Loucy (cell line): ENCODE measurements at regions not wholly inside any gene's neighbourhood (a gene's known extent, or its start where the extent isn't known, plus 50 kb on each side); places are given as distances from the start of the nearest gene placed in this dataset.

Source experiments
- H2AFZ ChIP-seq: fragments of 200-600 bp; sonication (generic); 2 replicates; pipeline ENCODE4 v1.6.0; 2016; ENCODE audit warnings: antibody characterized with exemption, mild to moderate bottlenecking, low read length, moderate library complexity
- H3F3A ChIP-seq: fragments of 200-600 bp; 2 replicates; pipeline ENCODE4 v1.6.0; 2016; ENCODE audit warnings: antibody characterized with exemption, low read depth, mild to moderate bottlenecking
- H3K27me3 ChIP-seq: fragments of 200-600 bp; sonication (generic); 2 replicates; pipeline ENCODE4 v1.6.1; 2014; ENCODE audit warnings: low read length, mild to moderate bottlenecking; ENCODE audit not compliant: insufficient read depth, poor library complexity, severe bottlenecking
- H3K36me3 ChIP-seq: fragments of 200-600 bp; sonication (generic); 2 replicates; pipeline ENCODE4 v1.6.1; 2016; ENCODE audit warnings: low read length; ENCODE audit not compliant: insufficient read depth
- H3K4me1 ChIP-seq: fragments of 200-600 bp; sonication (generic); 2 replicates; pipeline ENCODE4 v1.5.1; 2014; ENCODE audit warnings: low read length, mild to moderate bottlenecking; ENCODE audit not compliant: insufficient read depth, poor library complexity, severe bottlenecking
- H3K4me2 ChIP-seq: fragments of 200-600 bp; sonication (generic); 2 replicates; pipeline ENCODE4 v1.6.0; 2014; ENCODE audit warnings: antibody characterized with exemption, low read length, low read depth, mild to moderate bottlenecking; ENCODE audit not compliant: poor library complexity, severe bottlenecking
- H3K4me3 ChIP-seq: fragments of 200-600 bp; sonication (generic); 2 replicates; pipeline ENCODE4 v1.5.1; 2014; ENCODE audit warnings: low read length, mild to moderate bottlenecking, mixed read lengths; ENCODE audit not compliant: poor library complexity, severe bottlenecking
- H3K79me2 ChIP-seq: fragments of 200-600 bp; sonication (generic); 2 replicates; pipeline ENCODE4 v1.6.1; 2014; ENCODE audit warnings: low read length; ENCODE audit not compliant: insufficient read depth
- H3K9ac ChIP-seq: fragments of 200-600 bp; sonication (generic); 2 replicates; pipeline ENCODE4 v1.6.0; 2014; ENCODE audit warnings: mild to moderate bottlenecking, low read depth, low read length, moderate library complexity; ENCODE audit not compliant: poor library complexity, severe bottlenecking
- H3K9me2 ChIP-seq: fragments of 200-600 bp; sonication (generic); replicated peaks from 2 replicates; pipeline ENCODE4 v1.6.1; 2016; ENCODE audit warnings: low read depth, low read length, mixed read lengths
- H3K9me3 ChIP-seq: fragments of 200-600 bp; sonication (generic); 2 replicates; pipeline ENCODE4 v1.6.1; 2014; ENCODE audit warnings: mild to moderate bottlenecking, antibody characterized with exemption, low read length, low read depth; ENCODE audit not compliant: insufficient read depth
- H4K20me1 ChIP-seq: fragments of 200-600 bp; sonication (generic); 2 replicates; pipeline ENCODE4 v1.6.0; 2014; ENCODE audit warnings: antibody characterized with exemption, low read length, mild to moderate bottlenecking; ENCODE audit not compliant: insufficient read depth, poor library complexity, severe bottlenecking
- EZH2phosphoT487 ChIP-seq: fragments of 200-600 bp; IDR thresholded peaks from 2 replicates; pipeline ENCODE4 v1.6.1; 2018; ENCODE audit warnings: antibody characterized with exemption, mild to moderate bottlenecking, moderate library complexity, borderline replicate concordance
- TF ChIP-seq, protein P1 (sequence below): fragments of 200-600 bp; sonication (generic); conservative IDR thresholded peaks from 2 replicates; pipeline ENCODE4 v1.5.1; 2014; ENCODE audit warnings: mild to moderate bottlenecking, antibody characterized with exemption, low read length

DNA sequence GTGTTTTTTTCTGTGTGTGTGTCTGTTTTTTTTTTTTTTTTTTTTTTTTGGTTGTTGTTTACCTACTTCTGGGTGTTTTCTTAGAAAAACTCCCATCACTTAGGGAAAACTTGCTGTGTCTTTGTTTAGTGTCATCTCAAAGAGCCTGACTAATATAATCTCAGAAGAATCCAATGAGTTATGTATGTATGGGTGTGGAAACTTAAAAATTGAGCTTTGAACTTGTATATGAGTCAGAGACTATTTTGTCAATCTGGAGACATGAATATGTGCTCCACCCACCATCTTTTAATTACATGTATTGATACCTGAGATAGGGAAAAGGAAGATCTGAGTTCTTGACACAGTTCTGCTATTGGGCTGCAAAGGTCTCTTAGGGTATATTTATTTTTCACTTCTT is 140.7 kb upstream of the SPRY2 start:
- H3K9me3 ChIP-seq: no peaks in the 10 kb centered on the region
- no peaks in the 10 kb centered on the region for H3K79me2 ChIP-seq
- no peaks in the 10 kb centered on the region for H3K4me1 ChIP-seq
- H3K36me3 ChIP-seq: no peaks in the 10 kb centered on the region
- no peak overlapping the region for H2AFZ ChIP-seq
- no peak overlapping the region for H3K4me3 ChIP-seq
- H3F3A ChIP-seq: no peaks in the 10 kb centered on the region
- TF ChIP-seq, protein P1, sequence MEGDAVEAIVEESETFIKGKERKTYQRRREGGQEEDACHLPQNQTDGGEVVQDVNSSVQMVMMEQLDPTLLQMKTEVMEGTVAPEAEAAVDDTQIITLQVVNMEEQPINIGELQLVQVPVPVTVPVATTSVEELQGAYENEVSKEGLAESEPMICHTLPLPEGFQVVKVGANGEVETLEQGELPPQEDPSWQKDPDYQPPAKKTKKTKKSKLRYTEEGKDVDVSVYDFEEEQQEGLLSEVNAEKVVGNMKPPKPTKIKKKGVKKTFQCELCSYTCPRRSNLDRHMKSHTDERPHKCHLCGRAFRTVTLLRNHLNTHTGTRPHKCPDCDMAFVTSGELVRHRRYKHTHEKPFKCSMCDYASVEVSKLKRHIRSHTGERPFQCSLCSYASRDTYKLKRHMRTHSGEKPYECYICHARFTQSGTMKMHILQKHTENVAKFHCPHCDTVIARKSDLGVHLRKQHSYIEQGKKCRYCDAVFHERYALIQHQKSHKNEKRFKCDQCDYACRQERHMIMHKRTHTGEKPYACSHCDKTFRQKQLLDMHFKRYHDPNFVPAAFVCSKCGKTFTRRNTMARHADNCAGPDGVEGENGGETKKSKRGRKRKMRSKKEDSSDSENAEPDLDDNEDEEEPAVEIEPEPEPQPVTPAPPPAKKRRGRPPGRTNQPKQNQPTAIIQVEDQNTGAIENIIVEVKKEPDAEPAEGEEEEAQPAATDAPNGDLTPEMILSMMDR: no peak
- TF ChIP-seq EZH2phosphoT487: no peak
- H3K4me2 ChIP-seq: no peak overlapping the region
- H3K9ac ChIP-seq: no peak overlapping the region
- no peaks in the 10 kb centered on the region for H3K9me2 ChIP-seq
- H4K20me1 ChIP-seq: no peaks in the 10 kb centered on the region
- H3K27me3 ChIP-seq: no peaks in the 10 kb centered on the region

DNA sequence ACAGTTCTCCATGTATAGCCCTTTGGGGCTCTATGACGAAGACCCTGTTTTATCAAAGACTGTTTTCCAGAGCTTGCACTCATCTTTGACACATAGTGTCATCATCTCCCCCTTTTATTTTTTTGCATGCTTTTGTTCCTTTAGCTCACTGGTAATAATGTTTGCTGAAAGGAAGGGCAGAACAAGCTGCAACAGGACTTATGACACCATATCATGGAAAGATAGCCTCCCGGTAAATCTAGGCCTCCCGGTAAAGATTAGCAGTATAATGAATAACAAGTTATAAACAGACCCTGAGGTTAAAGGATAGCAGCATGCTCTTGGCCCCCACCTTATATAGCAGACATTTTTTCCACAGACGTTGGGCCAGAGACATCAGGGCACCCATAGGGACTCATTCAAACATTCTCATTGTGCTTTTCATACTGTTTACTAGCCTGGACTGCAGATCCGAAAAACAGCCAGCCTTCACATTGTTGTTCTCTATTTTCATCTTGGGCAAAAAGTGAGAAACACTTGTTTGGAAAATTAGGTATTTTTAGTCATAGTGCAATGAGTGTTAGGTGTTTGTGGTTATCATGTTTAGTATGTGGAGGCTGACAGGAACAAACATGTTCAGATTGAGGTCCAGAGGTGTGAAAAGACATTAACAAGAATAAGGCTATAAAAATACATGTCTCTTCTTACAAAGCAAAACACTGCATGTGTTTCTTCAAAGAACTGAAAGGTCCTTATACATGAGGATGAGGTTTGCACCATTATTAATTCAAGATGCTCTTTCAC is 136.9 kb upstream of the SPRY2 start:
- H3F3A ChIP-seq: no peaks in the 10 kb centered on the region
- no peak overlapping the region for H2AFZ ChIP-seq
- no peak overlapping the region for H3K9ac ChIP-seq
- H3K4me3 ChIP-seq: no peak overlapping the region
- H3K9me3 ChIP-seq: no peaks in the 10 kb centered on the region
- no peaks in the 10 kb centered on the region for H4K20me1 ChIP-seq
- H3K4me2 ChIP-seq: no peak overlapping the region
- no peaks in the 10 kb centered on the region for H3K79me2 ChIP-seq
- no peaks in the 10 kb centered on the region for H3K9me2 ChIP-seq
- no peaks in the 10 kb centered on the region for H3K36me3 ChIP-seq
- TF ChIP-seq EZH2phosphoT487: no peak
- TF ChIP-seq, protein P1: no peak
- H3K4me1 ChIP-seq: no peaks in the 10 kb centered on the region
- no peaks in the 10 kb centered on the region for H3K27me3 ChIP-seq

DNA sequence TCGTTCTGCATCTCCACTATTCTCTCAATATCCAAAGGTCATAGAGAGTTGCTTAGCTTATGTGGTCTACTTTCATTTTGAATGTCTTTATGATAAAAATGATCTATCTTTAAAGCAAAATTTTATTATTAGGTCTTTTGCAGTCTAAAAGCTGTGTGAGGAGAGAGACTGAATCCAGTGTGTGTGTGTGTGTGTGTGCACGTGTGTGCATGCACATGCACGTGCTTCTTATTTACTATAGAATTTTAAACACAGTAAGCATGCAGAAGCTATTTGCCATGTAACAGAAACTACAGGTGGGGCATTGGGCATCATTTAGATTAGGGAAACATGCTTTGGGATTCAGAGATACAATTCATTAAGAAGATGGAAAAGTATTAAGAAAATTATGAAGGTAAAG is 136.0 kb upstream of the SPRY2 start:
- Histone ChIP-seq H3K4me1 (no peaks in the 10 kb centered on the region), H3K36me3 (no peaks in the 10 kb centered on the region), H2AFZ (no peak overlapping the region; the same call in 1 of the 2 replicates), H3K9me2 (no peaks in the 10 kb centered on the region), H3K4me3 (no peak overlapping the region), H3K9me3 (no peaks in the 10 kb centered on the region), H3K4me2 (no peak overlapping the region), H3K9ac (no peak overlapping the region), H3K79me2 (no peaks in the 10 kb centered on the region), H4K20me1 (no peaks in the 10 kb centered on the region), H3K27me3 (no peaks in the 10 kb centered on the region), H3F3A (no peaks in the 10 kb centered on the region)
- TF ChIP-seq, protein P1: no peak
- no peak for TF ChIP-seq EZH2phosphoT487
